ENCODE measurements at regions not wholly inside any gene's neighbourhood (a gene's known extent, or its start where the extent isn't known, plus 50 kb on each side); places are given as distances from the start of the nearest gene placed in this dataset.
"Not testable (repeated sequence)": the region's sequence is repeated elsewhere in the genome, so short reads cannot be mapped to it uniquely, and the experiment has no call there.

DNA sequence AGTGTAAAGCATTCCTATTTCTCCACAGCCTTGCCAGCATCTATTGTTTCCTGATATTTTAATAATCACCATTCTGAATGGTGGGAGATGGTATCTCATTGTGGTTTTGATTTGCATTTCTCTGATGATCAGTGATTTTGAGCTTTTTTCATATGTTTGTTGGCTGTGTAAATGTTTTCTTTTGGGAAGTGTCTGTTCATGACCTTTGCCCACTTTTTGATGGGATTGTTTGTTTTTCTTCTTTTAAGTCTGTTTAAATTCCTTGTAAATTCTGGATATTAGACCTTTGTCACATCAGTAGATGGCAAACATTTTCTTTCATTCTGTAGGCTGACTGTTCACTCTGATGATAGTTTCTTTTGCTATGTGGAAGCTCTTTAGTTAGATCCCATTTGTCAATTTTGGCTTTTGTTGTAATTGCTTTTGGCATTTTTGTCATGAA is 461.5 kb upstream of the GCFC2 start:
- DNase-seq; H2AFZ ChIP-seq (ENCODE audit: low read depth, low read length); H3K9ac ChIP-seq (ENCODE audit: low read depth, low read length); H3K79me2 ChIP-seq (ENCODE audit: insufficient read depth, low read length); H4K20me1 ChIP-seq (ENCODE audit: insufficient read depth, low read length); H3K4me2 ChIP-seq (ENCODE audit: insufficient read depth, low read length); H3K36me3 ChIP-seq (ENCODE audit: insufficient read depth, low read length); H3K4me1 ChIP-seq (ENCODE audit: insufficient read depth, low read length); H3K27me3 ChIP-seq (ENCODE audit: insufficient read depth, low read length, poor library complexity); ATAC-seq (ENCODE audit: insufficient read depth, low read depth); H3K4me3 ChIP-seq (ENCODE audit: low read depth in 1 of 2, low read length in 2 of 2); H3K27ac ChIP-seq (ENCODE audit: low read length); H3K9me3 ChIP-seq (ENCODE audit: insufficient read depth, low read length, severe bottlenecking): not testable (repeated sequence)

DNA sequence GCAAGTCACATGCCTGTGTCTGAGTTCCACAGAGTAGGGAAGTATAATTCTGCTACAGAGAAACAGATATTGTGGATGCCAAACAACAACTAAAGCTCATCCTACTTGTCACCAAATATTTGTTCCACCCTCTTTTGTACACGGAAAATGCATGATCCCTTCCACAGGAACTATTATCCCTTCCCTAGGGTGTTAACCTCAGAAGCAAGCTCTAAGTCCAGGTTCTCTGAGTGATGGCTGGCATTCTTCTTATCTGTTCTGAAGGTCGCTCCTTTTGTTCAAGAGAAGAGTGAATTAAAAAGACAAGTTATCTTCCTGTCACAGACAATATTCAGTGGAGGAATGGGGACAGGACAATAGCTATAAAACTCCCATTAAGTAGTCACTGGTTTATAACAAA is 460.1 kb upstream of the GCFC2 start:
- no peaks in the 10 kb centered on the region for H4K20me1 ChIP-seq (ENCODE audit: insufficient read depth, low read length)
- DNase-seq (no peak), ATAC-seq (ENCODE audit: insufficient read depth, low read depth) (no peak)
- H3K4me1 ChIP-seq (ENCODE audit: insufficient read depth, low read length): no peaks in the 10 kb centered on the region
- no peak overlapping the region for H3K27ac ChIP-seq (ENCODE audit: low read length)
- no peaks in the 10 kb centered on the region for H3K36me3 ChIP-seq (ENCODE audit: insufficient read depth, low read length)
- H3K4me2 ChIP-seq (ENCODE audit: insufficient read depth, low read length): no peak overlapping the region
- TF ChIP-seq EZH2 (IDR thresholded peaks at IDR 0.05; ENCODE audit: borderline replicate concordance, low read depth, low read length, severe bottlenecking): no peak
- no peaks in the 10 kb centered on the region for H3K27me3 ChIP-seq (ENCODE audit: insufficient read depth, low read length, poor library complexity)
- H3K9ac ChIP-seq (ENCODE audit: low read depth, low read length): no peak overlapping the region
- no peak overlapping the region for H3K4me3 ChIP-seq (ENCODE audit: low read depth in 1 of 2, low read length in 2 of 2)
- no peak overlapping the region for H2AFZ ChIP-seq (ENCODE audit: low read depth, low read length)
- no peaks in the 10 kb centered on the region for H3K9me3 ChIP-seq (ENCODE audit: insufficient read depth, low read length, severe bottlenecking)
- H3K79me2 ChIP-seq (ENCODE audit: insufficient read depth, low read length): no peaks in the 10 kb centered on the region

DNA sequence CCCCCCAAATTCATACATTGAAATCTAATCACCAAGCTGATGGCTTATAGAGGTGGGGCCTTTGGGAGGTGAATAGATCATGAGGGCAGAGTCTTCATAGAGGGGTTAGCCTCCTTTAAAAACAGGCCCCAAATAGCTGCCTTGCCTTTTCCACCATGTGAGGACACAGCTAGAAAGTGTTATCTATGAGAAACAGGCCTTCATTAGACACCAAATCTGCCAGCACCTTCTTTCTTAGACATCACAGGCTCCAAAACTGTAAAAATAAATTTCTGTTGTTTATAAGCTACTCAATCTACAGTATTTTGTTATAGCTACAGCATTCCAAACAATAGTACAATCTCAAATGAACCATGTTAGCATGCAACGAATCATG is 459.3 kb upstream of the GCFC2 start:
- no peak for ATAC-seq (ENCODE audit: insufficient read depth, low read depth)
- no peak overlapping the region for H3K4me2 ChIP-seq (ENCODE audit: insufficient read depth, low read length)
- no peak overlapping the region for H3K4me3 ChIP-seq (ENCODE audit: low read depth in 1 of 2, low read length in 2 of 2)
- no peaks in the 10 kb centered on the region for H3K27me3 ChIP-seq (ENCODE audit: insufficient read depth, low read length, poor library complexity)
- no peaks in the 10 kb centered on the region for H3K79me2 ChIP-seq (ENCODE audit: insufficient read depth, low read length)
- no peak overlapping the region for H2AFZ ChIP-seq (ENCODE audit: low read depth, low read length)
- DNase-seq: no peak
- TF ChIP-seq EZH2 (IDR thresholded peaks at IDR 0.05; ENCODE audit: borderline replicate concordance, low read depth, low read length, severe bottlenecking): no peak
- TF ChIP-seq, protein P1, sequence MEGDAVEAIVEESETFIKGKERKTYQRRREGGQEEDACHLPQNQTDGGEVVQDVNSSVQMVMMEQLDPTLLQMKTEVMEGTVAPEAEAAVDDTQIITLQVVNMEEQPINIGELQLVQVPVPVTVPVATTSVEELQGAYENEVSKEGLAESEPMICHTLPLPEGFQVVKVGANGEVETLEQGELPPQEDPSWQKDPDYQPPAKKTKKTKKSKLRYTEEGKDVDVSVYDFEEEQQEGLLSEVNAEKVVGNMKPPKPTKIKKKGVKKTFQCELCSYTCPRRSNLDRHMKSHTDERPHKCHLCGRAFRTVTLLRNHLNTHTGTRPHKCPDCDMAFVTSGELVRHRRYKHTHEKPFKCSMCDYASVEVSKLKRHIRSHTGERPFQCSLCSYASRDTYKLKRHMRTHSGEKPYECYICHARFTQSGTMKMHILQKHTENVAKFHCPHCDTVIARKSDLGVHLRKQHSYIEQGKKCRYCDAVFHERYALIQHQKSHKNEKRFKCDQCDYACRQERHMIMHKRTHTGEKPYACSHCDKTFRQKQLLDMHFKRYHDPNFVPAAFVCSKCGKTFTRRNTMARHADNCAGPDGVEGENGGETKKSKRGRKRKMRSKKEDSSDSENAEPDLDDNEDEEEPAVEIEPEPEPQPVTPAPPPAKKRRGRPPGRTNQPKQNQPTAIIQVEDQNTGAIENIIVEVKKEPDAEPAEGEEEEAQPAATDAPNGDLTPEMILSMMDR (IDR thresholded peaks at IDR 0.05; ENCODE audit: borderline replicate concordance, extremely low read depth, low read length, poor library complexity, severe bottlenecking): no peak
- no peaks in the 10 kb centered on the region for H3K4me1 ChIP-seq (ENCODE audit: insufficient read depth, low read length)
- no peak overlapping the region for H3K9ac ChIP-seq (ENCODE audit: low read depth, low read length)
- H3K9me3 ChIP-seq (ENCODE audit: insufficient read depth, low read length, severe bottlenecking): no peaks in the 10 kb centered on the region
- H3K27ac ChIP-seq (ENCODE audit: low read length): no peak overlapping the region
- H3K36me3 ChIP-seq (ENCODE audit: insufficient read depth, low read length): no peaks in the 10 kb centered on the region
- no peaks in the 10 kb centered on the region for H4K20me1 ChIP-seq (ENCODE audit: insufficient read depth, low read length)

DNA sequence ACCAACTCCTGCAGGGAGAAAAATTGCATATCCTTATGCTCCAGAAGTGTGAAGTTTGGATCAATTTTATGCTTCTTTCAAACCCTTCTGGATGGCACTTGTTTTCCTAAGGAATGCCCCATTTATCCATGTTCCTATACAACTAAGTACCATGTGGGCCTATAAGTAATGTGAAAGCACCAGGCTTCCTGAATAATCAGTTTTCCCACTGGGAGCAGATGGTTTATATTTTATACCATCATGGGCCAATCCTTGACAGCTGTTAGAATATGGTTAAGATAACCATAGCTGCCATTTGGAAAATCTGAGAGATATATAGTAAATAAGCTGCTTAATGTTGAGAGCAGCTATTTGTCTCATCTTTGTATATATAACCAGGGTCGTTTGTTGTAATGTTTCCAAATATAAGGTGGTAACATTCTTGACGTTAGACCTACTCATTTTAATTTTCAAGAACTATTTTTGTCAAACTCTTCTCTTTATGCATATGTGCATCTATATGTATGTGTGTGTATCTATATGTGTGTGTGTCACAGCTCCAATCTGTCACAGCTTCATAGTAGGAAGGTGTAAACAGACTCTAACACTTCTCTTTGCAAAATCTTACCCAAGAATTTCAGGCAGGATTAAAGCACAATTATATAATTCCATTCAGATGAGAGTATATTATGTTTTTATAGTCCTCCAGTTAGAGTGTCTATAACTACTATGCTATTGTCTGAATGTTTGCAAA is 458.7 kb upstream of the GCFC2 start:
- Histone ChIP-seq H2AFZ (ENCODE audit: low read depth, low read length) (no peak overlapping the region), H4K20me1 (ENCODE audit: insufficient read depth, low read length) (no peaks in the 10 kb centered on the region), H3K79me2 (ENCODE audit: insufficient read depth, low read length) (no peaks in the 10 kb centered on the region), H3K4me2 (ENCODE audit: insufficient read depth, low read length) (no peak overlapping the region), H3K4me1 (ENCODE audit: insufficient read depth, low read length) (no peaks in the 10 kb centered on the region), H3K9me3 (ENCODE audit: insufficient read depth, low read length, severe bottlenecking) (no peaks in the 10 kb centered on the region), H3K4me3 (ENCODE audit: low read depth in 1 of 2, low read length in 2 of 2) (no peak overlapping the region), H3K27ac (ENCODE audit: low read length) (no peak overlapping the region), H3K27me3 (ENCODE audit: insufficient read depth, low read length, poor library complexity) (no peaks in the 10 kb centered on the region), H3K36me3 (ENCODE audit: insufficient read depth, low read length) (no peaks in the 10 kb centered on the region), H3K9ac (ENCODE audit: low read depth, low read length) (no peak overlapping the region)
- no peak for DNase-seq
- no peak for ATAC-seq (ENCODE audit: insufficient read depth, low read depth)
- TF ChIP-seq, protein P1 (IDR thresholded peaks at IDR 0.05; ENCODE audit: borderline replicate concordance, extremely low read depth, low read length, poor library complexity, severe bottlenecking): no peak
- TF ChIP-seq EZH2 (IDR thresholded peaks at IDR 0.05; ENCODE audit: borderline replicate concordance, low read depth, low read length, severe bottlenecking): no peak
